Esophagus (tissue), 2 donors: ENCODE measurements at regions not wholly inside any gene's neighbourhood (a gene's known extent, or its start where the extent isn't known, plus 50 kb on each side); places are given as distances from the start of the nearest gene placed in this dataset.

ENCODE experiments used
- H3K27ac ChIP-seq, 2 donors: one replicate each; pipeline ENCODE4 v1.5.1; 2013; ENCODE audit warnings: low read depth in 2 of 2, mild to moderate bottlenecking in 2 of 2, inconsistent platforms in 1 of 2, low read length in 1 of 2, moderate library complexity in 1 of 2
- H3K27me3 ChIP-seq, 2 donors: one replicate each; pipeline ENCODE4 v1.6.1; 2013; ENCODE audit warnings: low read length in 2 of 2, control low read depth in 1 of 2, mild to moderate bottlenecking in 1 of 2; ENCODE audit not compliant: insufficient read depth in 2 of 2, control insufficient read depth in 1 of 2
- H3K36me3 ChIP-seq, 2 donors: one replicate each; pipeline ENCODE4 v1.6.1; 2013; ENCODE audit warnings: low read length in 1 of 2; ENCODE audit not compliant: control insufficient read depth in 2 of 2, insufficient read depth in 2 of 2
- H3K4me1 ChIP-seq, 2 donors: one replicate each; pipeline ENCODE4 v1.6.1; 2013; ENCODE audit warnings: low read length in 1 of 2; ENCODE audit not compliant: control insufficient read depth in 2 of 2, insufficient read depth in 2 of 2
- H3K4me3 ChIP-seq, 2 donors: one replicate each; pipeline ENCODE4 v1.5.1; 2013; ENCODE audit warnings: low read length in 2 of 2, mild to moderate bottlenecking in 2 of 2, low read depth in 1 of 2, moderate library complexity in 1 of 2
- H3K9me3 ChIP-seq, 2 donors: one replicate each; pipeline ENCODE4 v1.6.1; 2013; ENCODE audit warnings: mild to moderate bottlenecking in 2 of 2, low read depth in 1 of 2, low read length in 1 of 2, moderate library complexity in 1 of 2; ENCODE audit not compliant: control insufficient read depth in 2 of 2, insufficient read depth in 1 of 2
- WGBS, 2 donors: extraction: QIAGEN DNeasy Blood & Tissue Kit; methylation state at CpG; one replicate each; pipeline ENCODE4 v1.1.7; 2013; 5-methylcytosine and 5-hydroxymethylcytosine counted together
- donor health status: healthy with polysubstance abuse.
- donor health status: Bipolar disorder and iron deficiency.

- no peaks in the 10 kb centered on the region for H3K36me3 ChIP-seq
- no peaks in the 10 kb centered on the region for H3K4me1 ChIP-seq
- no peak overlapping the region for H3K27ac ChIP-seq
- H3K9me3 ChIP-seq: no peaks in the 10 kb centered on the region
- H3K4me3 ChIP-seq: no peak overlapping the region
- 66 to 75% methylated on average over 3 of the region's 3 CpGs for WGBS, 2 donors
- no peaks in the 10 kb centered on the region for H3K27me3 ChIP-seq
Observed at GRCh38 chr15:38745626-38746025, 181.0 kb upstream of the RASGRP1 start.

GRCh38 chr15:38746211-38746610, 181.6 kb upstream of the RASGRP1 start:
- Histone ChIP-seq H3K36me3 (no peaks in the 10 kb centered on the region), H3K4me3 (no peak overlapping the region), H3K27me3 (no peaks in the 10 kb centered on the region), H3K9me3 (no peaks in the 10 kb centered on the region), H3K27ac (no peak overlapping the region), H3K4me1 (no peaks in the 10 kb centered on the region)
- 93 to 94% methylated on average over 1 of the region's 1 CpG for WGBS, 2 donors

GRCh38 chr15:38748710-38749109, 184.1 kb upstream of the RASGRP1 start:
- no peaks in the 10 kb centered on the region for H3K27me3 ChIP-seq
- H3K9me3 ChIP-seq: no peaks in the 10 kb centered on the region
- 80 to 91% methylated on average over 2 of the region's 2 CpGs for WGBS, 2 donors

GRCh38 chr15:38750786-38751185, 186.2 kb upstream of the RASGRP1 start:
- Histone ChIP-seq H3K27ac (no peak overlapping the region), H3K36me3 (no peaks in the 10 kb centered on the region), H3K9me3 (no peaks in the 10 kb centered on the region), H3K27me3 (no peaks in the 10 kb centered on the region), H3K4me3 (no peak overlapping the region), H3K4me1 (no peaks in the 10 kb centered on the region)
- whole genome bisulfite sequencing, 2 donors: 66 to 74% methylated on average over 5 of the region's 5 CpGs

More at GRCh38 chr15:38748710-38749109, 184.1 kb upstream of the RASGRP1 start:
- H3K4me3 ChIP-seq: no peak overlapping the region
- no peaks in the 10 kb centered on the region for H3K4me1 ChIP-seq
- no peaks in the 10 kb centered on the region for H3K36me3 ChIP-seq
- no peak overlapping the region for H3K27ac ChIP-seq

DNA sequence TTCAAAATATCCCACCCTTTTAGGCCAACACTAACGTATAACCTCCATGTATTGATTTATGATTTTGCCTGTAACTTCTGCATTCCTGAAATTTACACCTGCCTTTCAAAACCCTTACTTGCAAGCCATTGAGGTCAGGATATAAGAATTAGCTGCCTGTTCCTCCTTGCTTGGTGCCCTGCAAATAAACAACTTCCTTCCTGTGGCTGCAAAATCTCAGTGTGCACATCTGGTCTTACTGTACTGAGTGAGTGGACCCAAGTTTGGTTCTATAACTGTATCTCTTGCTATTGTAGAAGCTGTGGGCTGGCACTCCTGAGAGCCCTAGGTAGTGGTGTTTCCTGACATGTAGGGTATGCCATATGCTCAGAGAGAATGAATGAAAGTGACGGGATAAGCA, 191.1 kb upstream of the RASGRP1 start:
- no peaks in the 10 kb centered on the region for H3K9me3 ChIP-seq
- WGBS, 2 donors: 66 to 70% methylated on average over 2 of the region's 2 CpGs
- no peak overlapping the region for H3K4me3 ChIP-seq
- H3K4me1 ChIP-seq: no peaks in the 10 kb centered on the region
- H3K36me3 ChIP-seq: no peaks in the 10 kb centered on the region
- no peak overlapping the region for H3K27ac ChIP-seq
- no peaks in the 10 kb centered on the region for H3K27me3 ChIP-seq

GRCh38 chr15:38756441-38756840, 191.8 kb upstream of the RASGRP1 start:
- no peaks in the 10 kb centered on the region for H3K36me3 ChIP-seq
- 75 to 76% methylated on average over 5 of the region's 5 CpGs for WGBS, 2 donors
- no peaks in the 10 kb centered on the region for H3K27me3 ChIP-seq
- H3K4me1 ChIP-seq: no peaks in the 10 kb centered on the region
- no peak overlapping the region for H3K27ac ChIP-seq
- no peaks in the 10 kb centered on the region for H3K9me3 ChIP-seq
- no peak overlapping the region for H3K4me3 ChIP-seq

DNA sequence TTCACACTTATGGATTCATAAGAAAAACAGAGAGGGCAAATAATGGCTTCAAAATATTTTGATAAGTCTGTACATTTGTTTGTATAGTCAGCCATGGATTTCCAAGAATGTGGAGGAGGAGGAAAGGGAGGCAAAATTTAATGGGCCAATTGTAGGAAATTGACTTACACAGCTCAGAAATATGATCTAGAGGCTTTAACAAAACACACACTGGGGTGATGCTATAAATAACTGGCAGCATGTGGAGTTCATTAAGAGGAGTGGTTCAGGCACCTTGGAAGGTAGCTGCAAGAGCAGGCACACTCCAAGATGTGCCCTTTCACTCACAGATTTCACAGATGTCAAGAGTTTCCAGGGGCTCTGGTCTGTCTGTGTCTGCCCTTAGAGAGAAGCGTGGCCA, 193.4 kb upstream of the RASGRP1 start:
- no peaks in the 10 kb centered on the region for H3K27me3 ChIP-seq
- H3K9me3 ChIP-seq: no peaks in the 10 kb centered on the region
- H3K27ac ChIP-seq: no peak overlapping the region
- WGBS, 2 donors: 95 to 100% methylated on average over 1 of the region's 1 CpG
- no peaks in the 10 kb centered on the region for H3K4me1 ChIP-seq
- H3K36me3 ChIP-seq: no peaks in the 10 kb centered on the region
- no peak overlapping the region for H3K4me3 ChIP-seq

- H3K9me3 ChIP-seq: no peaks in the 10 kb centered on the region
- no peaks in the 10 kb centered on the region for H3K4me1 ChIP-seq
- WGBS, 2 donors: 84 to 90% methylated on average over 2 of the region's 2 CpGs
- H3K4me3 ChIP-seq: no peak overlapping the region
- H3K36me3 ChIP-seq: no peaks in the 10 kb centered on the region
- H3K27me3 ChIP-seq: no peaks in the 10 kb centered on the region
- no peak overlapping the region for H3K27ac ChIP-seq
Observed at GRCh38 chr15:38761681-38762080, 197.1 kb upstream of the RASGRP1 start.

- no peak overlapping the region for H3K27ac ChIP-seq
- no peaks in the 10 kb centered on the region for H3K27me3 ChIP-seq
- WGBS, 2 donors: 50 to 58% methylated on average over 6 of the region's 6 CpGs
- no peak overlapping the region for H3K4me3 ChIP-seq
- H3K4me1 ChIP-seq: no peaks in the 10 kb centered on the region
- no peaks in the 10 kb centered on the region for H3K36me3 ChIP-seq
- no peaks in the 10 kb centered on the region for H3K9me3 ChIP-seq
Observed at GRCh38 chr15:38768970-38769369, 204.4 kb upstream of the RASGRP1 start.

DNA sequence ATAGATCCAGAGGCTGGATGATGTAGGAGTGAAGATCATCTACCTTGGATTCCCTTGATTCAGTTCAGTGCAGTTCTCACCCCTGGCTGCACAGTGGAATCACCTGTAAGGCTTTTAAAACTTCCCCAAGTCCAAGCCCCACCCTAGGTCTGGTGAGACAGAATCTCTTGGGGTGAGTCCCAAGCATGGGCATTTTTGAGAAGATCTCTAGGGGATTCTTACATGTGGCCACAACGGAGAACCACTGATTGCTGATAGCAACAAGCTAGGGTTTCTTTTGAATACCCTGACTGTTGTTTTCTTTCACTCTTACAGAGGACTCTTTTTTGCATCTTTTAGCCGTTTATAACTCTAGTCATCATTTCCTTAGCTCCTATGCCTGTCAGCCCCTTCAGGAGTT, 204.9 kb upstream of the RASGRP1 start:
- Histone ChIP-seq H3K4me1 (no peaks in the 10 kb centered on the region), H3K27ac (no peak overlapping the region), H3K9me3 (no peaks in the 10 kb centered on the region), H3K4me3 (no peak overlapping the region), H3K36me3 (no peaks in the 10 kb centered on the region), H3K27me3 (no peaks in the 10 kb centered on the region)
- 56 to 70% methylated on average over 2 of the region's 2 CpGs for WGBS, 2 donors
